HepG2 (cell line): ENCODE measurements at regions not wholly inside any gene's neighbourhood (a gene's known extent, or its start where the extent isn't known, plus 50 kb on each side); places are given as distances from the start of the nearest gene placed in this dataset.

Experiments used
- ATAC-seq: fragments of 200-7000 bp; cut with Tn5 transposase; 3 replicates; pipeline ENCODE4 v1.9.1; 2020; ENCODE audit warnings: mild to moderate bottlenecking, moderate library complexity
- BruUV-seq: library from RNA; stranded (reverse); fragments of 400-500 nt; replicated peaks from 2 replicates; lab custom pipeline; 2021; lab: Mats Ljungman, UMichigan
- CTCF ChIA-PET: fragments of 300-600 bp; formaldehyde crosslinking; extraction: SDS; loops from one replicate; lab custom pipeline; 2021; ENCODE audit warnings: low total read pairs, inconsistent platforms, low intra/inter-chr PET ratio; lab: Yijun Ruan, JAX
- POLR2A ChIA-PET: fragments of 350-600 bp; sonication (Branson Sonifier 250); formaldehyde crosslinking; loops from one replicate; lab custom pipeline; 2020; ENCODE audit warnings: antibody characterized with exemption, inconsistent platforms; lab: Yijun Ruan, JAX
- DNase-seq: peaks from one replicate; pipeline ENCODE4 v3.0.0-alpha.2; 2015; ENCODE audit warnings: low spot score
- FAIRE-seq: peaks from 3 replicates; lab custom pipeline; 2011; peaks lifted over from hg19 to GRCh38; lab: Jason Lieb, UNC
- H2AFZ ChIP-seq: one replicate; pipeline ENCODE4 v1.6.1; 2011; ENCODE audit warnings: low read length, inconsistent platforms
- H3K27ac ChIP-seq: fragments of 300-600 bp; 3 replicates; pipeline ENCODE4 v1.8.0; 2011; ENCODE audit warnings: mixed run types, mild to moderate bottlenecking, mixed read lengths, low read length, inconsistent platforms; ENCODE audit not compliant: insufficient read depth; ENCODE audit errors: extremely low read length
- H3K27me3 ChIP-seq, 2 experiments: fragments of 200-600 bp in 1 of 2; 2 replicates in 1 of 2; 3 replicates in 1 of 2; pipeline versions ENCODE4 v1.6.0 to v1.8.0; 2011; ENCODE audit warnings: low read length in 2 of 2, mild to moderate bottlenecking in 2 of 2, moderate library complexity in 2 of 2, inconsistent platforms in 1 of 2; ENCODE audit not compliant: insufficient read depth in 2 of 2, control insufficient read depth in 1 of 2
- H3K36me3 ChIP-seq, 2 experiments: fragments of 200-600 bp in 1 of 2; replicated peaks in 1 of 2; 2 replicates in 1 of 2; 3 replicates in 1 of 2; pipeline versions ENCODE4 v1.5.1 to v1.8.0; 2011; ENCODE audit warnings: low read length in 2 of 2, inconsistent platforms in 1 of 2; ENCODE audit not compliant: insufficient read depth in 2 of 2, control insufficient read depth in 1 of 2
- H3K4me1 ChIP-seq: 2 replicates; pipeline ENCODE4 v1.5.1; 2012; ENCODE audit warnings: low read length, inconsistent platforms; ENCODE audit not compliant: insufficient read depth
- H3K4me2 ChIP-seq: 2 replicates; pipeline ENCODE4 v1.6.0; 2011; ENCODE audit warnings: low read depth, low read length, inconsistent platforms
- H3K4me3 ChIP-seq, 3 experiments: fragments of 200-600 bp in 1 of 3; sonication (generic), shearing (Covaris generic) in 1 of 3; replicated peaks in 1 of 3; 2 replicates each; pipeline ENCODE4 v1.5.1; 2011 to 2016; ENCODE audit warnings: low read length in 3 of 3, inconsistent platforms in 2 of 3, low read depth in 2 of 3, mild to moderate bottlenecking in 2 of 3, control low read depth in 1 of 3, mixed read lengths in 1 of 3; ENCODE audit not compliant: insufficient read depth in 1 of 3
- H3K79me2 ChIP-seq: one replicate; pipeline ENCODE4 v1.6.1; 2011; ENCODE audit warnings: low read length, inconsistent platforms; ENCODE audit not compliant: insufficient read depth
- H3K9ac ChIP-seq: 2 replicates; pipeline ENCODE4 v1.6.0; 2011; ENCODE audit warnings: mild to moderate bottlenecking, low read depth, low read length, inconsistent platforms; ENCODE audit not compliant: insufficient read depth
- H3K9me3 ChIP-seq: 2 replicates; pipeline ENCODE4 v1.5.1; 2012; ENCODE audit warnings: mild to moderate bottlenecking, low read length
- H4K20me1 ChIP-seq: 2 replicates; pipeline ENCODE4 v1.6.0; 2011; ENCODE audit warnings: inconsistent platforms, mild to moderate bottlenecking, low read length, moderate library complexity; ENCODE audit not compliant: insufficient read depth
- ARID5B ChIP-seq: IDR thresholded peaks from 2 replicates; pipeline ENCODE4 v1.4.0; 2020; ENCODE audit warnings: mild to moderate bottlenecking, missing genetic modification reagents
- KMT2A ChIP-seq: sonication (generic); formaldehyde crosslinking; IDR thresholded peaks from 2 replicates; pipeline ENCODE4 v1.4.0; 2020; ENCODE audit warnings: missing genetic modification reagents
- MAX ChIP-seq: IDR thresholded peaks from 2 replicates; pipeline ENCODE4 v1.6.1; 2012; ENCODE audit warnings: inconsistent platforms
- MBNL3 ChIP-seq: fragments of 250-450 bp; sonication (Bioruptor Pico); conservative IDR thresholded peaks from 2 replicates; pipeline ENCODE4 v1.8.0; 2022; ENCODE audit warnings: mild to moderate bottlenecking, inconsistent platforms
- MYNN ChIP-seq: sonication (generic); formaldehyde crosslinking; IDR thresholded peaks from 2 replicates; pipeline ENCODE4 v1.4.0; 2020; ENCODE audit warnings: mild to moderate bottlenecking, low read depth, missing genetic modification reagents
- NFKB2 ChIP-seq: sonication (generic); formaldehyde crosslinking; IDR thresholded peaks from 2 replicates; pipeline ENCODE4 v1.4.0; 2020; ENCODE audit warnings: missing genetic modification reagents, borderline replicate concordance
- POGK ChIP-seq: sonication (generic); formaldehyde crosslinking; conservative IDR thresholded peaks from 2 replicates; pipeline ENCODE4 v1.8.0; 2022; ENCODE audit warnings: mild to moderate bottlenecking, moderate library complexity, missing genetic modification reagents
- SMAD3 ChIP-seq: sonication (generic); formaldehyde crosslinking; IDR thresholded peaks from 2 replicates; pipeline ENCODE4 v1.4.0; 2020; ENCODE audit warnings: missing genetic modification reagents
- ZBTB33 ChIP-seq: sonication (generic); formaldehyde crosslinking; IDR thresholded peaks from 2 replicates; pipeline ENCODE4 v1.4.0; 2020; ENCODE audit warnings: missing genetic modification reagents
- ZFP1 ChIP-seq: IDR thresholded peaks from 2 replicates; pipeline ENCODE4 v1.6.1; 2016
- ZNF143 ChIP-seq: sonication (generic); formaldehyde crosslinking; IDR thresholded peaks from 2 replicates; pipeline ENCODE4 v1.4.0; 2020; ENCODE audit warnings: missing genetic modification reagents
- ZNF33A ChIP-seq: sonication (generic); formaldehyde crosslinking; IDR thresholded peaks from 2 replicates; pipeline ENCODE4 v1.5.1; 2020; ENCODE audit warnings: missing genetic modification reagents, mild to moderate bottlenecking, moderate library complexity, borderline replicate concordance
- ZNF879 ChIP-seq: sonication (generic); formaldehyde crosslinking; IDR thresholded peaks from 2 replicates; pipeline ENCODE4 v1.8.1; 2023; ENCODE audit warnings: missing genetic modification reagents
- WGBS: methylation state at CpG from one replicate; pipeline ENCODE4 v1.1.6; 2017; ENCODE audit warnings: low lambda C conversion rate; 5-methylcytosine and 5-hydroxymethylcytosine counted together
- in situ Hi-C: cut with HindIII; loops from 2 replicates; pipeline ENCODE4 v1.10.0; 2017; ENCODE audit warnings: low pct_unique_long_range_greater_than_20kb; ENCODE audit not compliant: extremely low pct_ligation_motif_present
- intact Hi-C: fragments of 100-400 bp; cut with micrococcal nuclease; formaldehyde crosslinking; loops from one replicate; pipeline ENCODE4 v1.10.0; 2022; ENCODE audit not compliant: unreplicated experiment

DNA sequence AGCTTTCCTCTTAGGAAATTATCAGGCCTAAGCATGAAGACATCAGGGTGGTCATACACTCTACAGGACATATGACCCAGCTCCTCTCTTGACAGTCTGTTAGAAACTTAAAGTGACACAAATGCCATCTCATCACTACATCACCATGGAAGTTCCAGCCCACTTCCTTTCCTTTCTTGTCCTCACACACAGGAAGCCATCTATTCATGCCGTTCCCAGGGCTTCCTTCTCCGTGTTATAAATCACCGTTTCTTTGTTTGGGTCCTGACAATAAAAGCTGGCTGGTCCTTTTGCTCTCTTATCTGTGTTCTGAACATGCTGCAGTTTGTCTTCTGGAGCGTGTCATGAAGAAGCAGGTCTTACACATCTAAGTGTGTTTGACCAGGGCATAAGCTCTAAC lies 692.1 kb upstream of the CELF4 start:
- ATAC-seq, result no peak
- Histone ChIP-seq H3K9ac (no peak overlapping the region), H3K27me3 (no peaks in the 10 kb centered on the region), H3K9me3 (no peaks in the 10 kb centered on the region), H3K79me2 (no peaks in the 10 kb centered on the region), H3K27ac (no peak overlapping the region), H3K4me1 (no peaks in the 10 kb centered on the region), H3K4me3 (no peak overlapping the region), H3K4me2 (no peak overlapping the region), H3K36me3 (no peaks in the 10 kb centered on the region), H4K20me1 (no peaks in the 10 kb centered on the region), H2AFZ (no peak overlapping the region)
- in situ Hi-C loops, result no loop called here
- DNase-seq, result no peak
- TF ChIP-seq ARID5B (CRISPR knock-in tag) (no peak), MYNN (no peak), MBNL3 (CRISPR knock-in tag) (no peak), NFKB2 (CRISPR knock-in tag) (no peak), ZFP1 (CRISPR knock-in tag) (no peak), ZNF143 (CRISPR knock-in tag) (no peak), ZBTB33 (CRISPR knock-in tag) (no peak), SMAD3 (no peak), KMT2A (CRISPR knock-in tag) (no peak), MAX (no peak), ZNF33A (CRISPR knock-in tag) (no peak), POGK (no peak), ZNF879 (CRISPR knock-in tag) (no peak)
- FAIRE-seq, result no peak
- POLR2A ChIA-PET, result no interaction called here
- WGBS, result 1% methylated on average over 4 of the region's 4 CpGs
- no TSS peak for BruUV-seq
- CTCF ChIA-PET, result no interaction called here
- intact Hi-C loops, result no loop called here
